HepG2 (cell line): ENCODE measurements at regions not wholly inside any gene's neighbourhood (a gene's known extent, or its start where the extent isn't known, plus 50 kb on each side); places are given as distances from the start of the nearest gene placed in this dataset.

Source experiments
- ATAC-seq: fragments of 200-7000 bp; cut with Tn5 transposase; 3 replicates; pipeline ENCODE4 v1.9.1; 2020; ENCODE audit warnings: mild to moderate bottlenecking, moderate library complexity
- BruUV-seq: library from RNA; stranded (reverse); fragments of 400-500 nt; replicated peaks from 2 replicates; lab custom pipeline; 2021; lab: Mats Ljungman, UMichigan
- CTCF ChIA-PET: fragments of 300-600 bp; formaldehyde crosslinking; extraction: SDS; loops from one replicate; lab custom pipeline; 2021; ENCODE audit warnings: low total read pairs, inconsistent platforms, low intra/inter-chr PET ratio; lab: Yijun Ruan, JAX
- POLR2A ChIA-PET: fragments of 350-600 bp; sonication (Branson Sonifier 250); formaldehyde crosslinking; loops from one replicate; lab custom pipeline; 2020; ENCODE audit warnings: antibody characterized with exemption, inconsistent platforms; lab: Yijun Ruan, JAX
- DNase-seq: peaks from one replicate; pipeline ENCODE4 v3.0.0-alpha.2; 2015; ENCODE audit warnings: low spot score
- FAIRE-seq: peaks from 3 replicates; lab custom pipeline; 2011; peaks lifted over from hg19 to GRCh38; lab: Jason Lieb, UNC
- H2AFZ ChIP-seq: one replicate; pipeline ENCODE4 v1.6.1; 2011; ENCODE audit warnings: low read length, inconsistent platforms
- H3K27ac ChIP-seq: fragments of 300-600 bp; 3 replicates; pipeline ENCODE4 v1.8.0; 2011; ENCODE audit warnings: mixed run types, mild to moderate bottlenecking, mixed read lengths, low read length, inconsistent platforms; ENCODE audit not compliant: insufficient read depth; ENCODE audit errors: extremely low read length
- H3K27me3 ChIP-seq, 2 experiments: fragments of 200-600 bp in 1 of 2; 2 replicates in 1 of 2; 3 replicates in 1 of 2; pipeline versions ENCODE4 v1.6.0 to v1.8.0; 2011; ENCODE audit warnings: low read length in 2 of 2, mild to moderate bottlenecking in 2 of 2, moderate library complexity in 2 of 2, inconsistent platforms in 1 of 2; ENCODE audit not compliant: insufficient read depth in 2 of 2, control insufficient read depth in 1 of 2
- H3K36me3 ChIP-seq, 2 experiments: fragments of 200-600 bp in 1 of 2; replicated peaks in 1 of 2; 2 replicates in 1 of 2; 3 replicates in 1 of 2; pipeline versions ENCODE4 v1.5.1 to v1.8.0; 2011; ENCODE audit warnings: low read length in 2 of 2, inconsistent platforms in 1 of 2; ENCODE audit not compliant: insufficient read depth in 2 of 2, control insufficient read depth in 1 of 2
- H3K4me1 ChIP-seq: 2 replicates; pipeline ENCODE4 v1.5.1; 2012; ENCODE audit warnings: low read length, inconsistent platforms; ENCODE audit not compliant: insufficient read depth
- H3K4me2 ChIP-seq: 2 replicates; pipeline ENCODE4 v1.6.0; 2011; ENCODE audit warnings: low read depth, low read length, inconsistent platforms
- H3K4me3 ChIP-seq, 3 experiments: fragments of 200-600 bp in 1 of 3; sonication (generic), shearing (Covaris generic) in 1 of 3; replicated peaks in 1 of 3; 2 replicates each; pipeline ENCODE4 v1.5.1; 2011 to 2016; ENCODE audit warnings: low read length in 3 of 3, inconsistent platforms in 2 of 3, low read depth in 2 of 3, mild to moderate bottlenecking in 2 of 3, control low read depth in 1 of 3, mixed read lengths in 1 of 3; ENCODE audit not compliant: insufficient read depth in 1 of 3
- H3K79me2 ChIP-seq: one replicate; pipeline ENCODE4 v1.6.1; 2011; ENCODE audit warnings: low read length, inconsistent platforms; ENCODE audit not compliant: insufficient read depth
- H3K9ac ChIP-seq: 2 replicates; pipeline ENCODE4 v1.6.0; 2011; ENCODE audit warnings: mild to moderate bottlenecking, low read depth, low read length, inconsistent platforms; ENCODE audit not compliant: insufficient read depth
- H3K9me3 ChIP-seq: 2 replicates; pipeline ENCODE4 v1.5.1; 2012; ENCODE audit warnings: mild to moderate bottlenecking, low read length
- H4K20me1 ChIP-seq: 2 replicates; pipeline ENCODE4 v1.6.0; 2011; ENCODE audit warnings: inconsistent platforms, mild to moderate bottlenecking, low read length, moderate library complexity; ENCODE audit not compliant: insufficient read depth
- ATF4 ChIP-seq, 2 experiments: fragments of 450-650 bp in 1 of 2; sonication (generic) in 1 of 2; formaldehyde crosslinking; IDR thresholded peaks; 2 replicates each; pipeline versions ENCODE4 v1.5.0 to v1.8.0; 2020 to 2022; ENCODE audit warnings: mild to moderate bottlenecking in 1 of 2, missing genetic modification reagents in 1 of 2
- ELF1 ChIP-seq: sonication (generic); formaldehyde crosslinking; IDR thresholded peaks from 2 replicates; pipeline ENCODE4 v1.4.0; 2020; ENCODE audit warnings: missing genetic modification reagents
- GTF3A ChIP-seq: sonication (generic); formaldehyde crosslinking; conservative IDR thresholded peaks from 2 replicates; pipeline ENCODE4 v1.4.0; 2020; ENCODE audit warnings: mild to moderate bottlenecking, missing genetic modification reagents
- HNRNPUL1 ChIP-seq: fragments of 200-400 bp; formaldehyde crosslinking; IDR thresholded peaks from 2 replicates; pipeline ENCODE4 v1.6.1; 2017; ENCODE audit warnings: low read depth, mild to moderate bottlenecking, low read length, moderate library complexity
- HOXA3 ChIP-seq: sonication (generic); formaldehyde crosslinking; IDR thresholded peaks from 2 replicates; pipeline ENCODE4 v1.5.0; 2020; ENCODE audit warnings: missing genetic modification reagents
- REL ChIP-seq: sonication (generic); formaldehyde crosslinking; conservative IDR thresholded peaks from 2 replicates; pipeline ENCODE4 v1.8.0; 2022; ENCODE audit warnings: mild to moderate bottlenecking, missing genetic modification reagents, moderate library complexity
- RNF2 ChIP-seq: fragments of 450-650 bp; conservative IDR thresholded peaks from 2 replicates; pipeline ENCODE4 v1.6.1; 2016; ENCODE audit warnings: low read depth
- TFDP1 ChIP-seq: IDR thresholded peaks from 2 replicates; pipeline ENCODE4 v1.6.1; 2016; ENCODE audit warnings: missing compliant biosample characterization, missing genetic modification reagents, borderline replicate concordance
- USF2 ChIP-seq, 2 experiments: sonication (generic) in 1 of 2; formaldehyde crosslinking in 1 of 2; IDR thresholded peaks; 2 replicates each; pipeline versions ENCODE4 v1.5.1 to v1.6.1; 2011 to 2020; ENCODE audit warnings: borderline replicate concordance in 1 of 2, low read depth in 1 of 2, low read length in 1 of 2, mild to moderate bottlenecking in 1 of 2, missing genetic modification reagents in 1 of 2, moderate library complexity in 1 of 2
- ZBTB20 ChIP-seq: sonication (generic); formaldehyde crosslinking; IDR thresholded peaks from 2 replicates; pipeline ENCODE4 v1.8.1; 2023; ENCODE audit warnings: missing genetic modification reagents, low read depth, mild to moderate bottlenecking, borderline replicate concordance
- ZBTB37 ChIP-seq: sonication (generic); formaldehyde crosslinking; IDR thresholded peaks from 2 replicates; pipeline ENCODE4 v1.4.0; 2020; ENCODE audit warnings: mild to moderate bottlenecking, missing genetic modification reagents
- ZNF253 ChIP-seq: sonication (generic); formaldehyde crosslinking; IDR thresholded peaks from 2 replicates; pipeline ENCODE4 v1.8.0; 2022; ENCODE audit warnings: mild to moderate bottlenecking, missing genetic modification reagents, borderline replicate concordance
- WGBS: methylation state at CpG from one replicate; pipeline ENCODE4 v1.1.6; 2017; ENCODE audit warnings: low lambda C conversion rate; 5-methylcytosine and 5-hydroxymethylcytosine counted together
- in situ Hi-C: cut with HindIII; loops from 2 replicates; pipeline ENCODE4 v1.10.0; 2017; ENCODE audit warnings: low pct_unique_long_range_greater_than_20kb; ENCODE audit not compliant: extremely low pct_ligation_motif_present
- intact Hi-C: fragments of 100-400 bp; cut with micrococcal nuclease; formaldehyde crosslinking; loops from one replicate; pipeline ENCODE4 v1.10.0; 2022; ENCODE audit not compliant: unreplicated experiment

GRCh38 chr10:10053051-10053450 lies 964.6 kb upstream of the CELF2 start:
- no peak overlapping the region for H3K9ac ChIP-seq
- 2% methylated on average over 7 of the region's 9 CpGs for WGBS
- no peak overlapping the region for H3K4me2 ChIP-seq
- H3K9me3 ChIP-seq, result peaks cover 98% of the 10 kb centered on the region
- CTCF ChIA-PET, result no interaction called here
- no TSS peak for BruUV-seq
- POLR2A ChIA-PET, result no interaction called here
- H2AFZ ChIP-seq, result no peak overlapping the region
- H3K4me1 ChIP-seq, result no peaks in the 10 kb centered on the region
- in situ Hi-C loops, result no loop called here
- no peak overlapping the region for H3K4me3 ChIP-seq
- H3K27ac ChIP-seq, result no peak overlapping the region
- no peaks in the 10 kb centered on the region for H3K79me2 ChIP-seq
- FAIRE-seq, result no peak
- no peak for TF ChIP-seq ELF1
- no peak for TF ChIP-seq REL (CRISPR knock-in tag)
- intact Hi-C loops, result no loop called here
- no peaks in the 10 kb centered on the region for H3K36me3 ChIP-seq
- no peaks in the 10 kb centered on the region for H4K20me1 ChIP-seq
- DNase-seq, result no peak
- no peaks in the 10 kb centered on the region for H3K27me3 ChIP-seq
- ATAC-seq, result no peak

GRCh38 chr10:10054466-10054865 lies 963.2 kb upstream of the CELF2 start:
- BruUV-seq, result no TSS peak
- H2AFZ ChIP-seq, result no peak overlapping the region
- DNase-seq, result no peak
- FAIRE-seq, result no peak
- no peaks in the 10 kb centered on the region for H3K79me2 ChIP-seq
- H3K36me3 ChIP-seq, result no peaks in the 10 kb centered on the region
- ATAC-seq, result no peak
- in situ Hi-C loops (no loop called here), intact Hi-C loops (no loop called here)
- 2% methylated on average over 7 of the region's 7 CpGs for WGBS
- no peak overlapping the region for H3K4me2 ChIP-seq
- POLR2A ChIA-PET, result no interaction called here
- no peaks in the 10 kb centered on the region for H4K20me1 ChIP-seq
- no peak overlapping the region for H3K4me3 ChIP-seq
- H3K27ac ChIP-seq, result no peak overlapping the region
- peaks cover 96% of the 10 kb centered on the region for H3K9me3 ChIP-seq
- no peaks in the 10 kb centered on the region for H3K27me3 ChIP-seq
- CTCF ChIA-PET, result no interaction called here
- H3K9ac ChIP-seq, result no peak overlapping the region
- H3K4me1 ChIP-seq, result no peaks in the 10 kb centered on the region
- TF ChIP-seq HOXA3 (no peak), GTF3A (no peak), TFDP1 (CRISPR knock-in tag) (no peak), USF2 (IDR thresholded peaks at IDR 0.05; ENCODE audit: low read depth, low read length) (no peak), USF2 (CRISPR knock-in tag; IDR thresholded peaks at IDR 0.05; ENCODE audit: borderline replicate concordance) (no peak), ATF4 (CRISPR knock-in tag; IDR thresholded peaks at IDR 0.05) (no peak), HNRNPUL1 (no peak), ZBTB37 (CRISPR knock-in tag) (no peak), RNF2 (no peak), ZBTB20 (CRISPR knock-in tag) (no peak), ZNF253 (CRISPR knock-in tag) (no peak)
